Fibroblast of skin of right quadriceps (primary cell): ENCODE measurements at regions not wholly inside any gene's neighbourhood (a gene's known extent, or its start where the extent isn't known, plus 50 kb on each side); places are given as distances from the start of the nearest gene placed in this dataset.
A peak's percentile ranks its signal among the peaks of the same experiment; 100 is the strongest.

Experiments
- DNase-seq: peaks from one replicate; pipeline ENCODE4 v3.0.0-alpha.2; 2013

DNA sequence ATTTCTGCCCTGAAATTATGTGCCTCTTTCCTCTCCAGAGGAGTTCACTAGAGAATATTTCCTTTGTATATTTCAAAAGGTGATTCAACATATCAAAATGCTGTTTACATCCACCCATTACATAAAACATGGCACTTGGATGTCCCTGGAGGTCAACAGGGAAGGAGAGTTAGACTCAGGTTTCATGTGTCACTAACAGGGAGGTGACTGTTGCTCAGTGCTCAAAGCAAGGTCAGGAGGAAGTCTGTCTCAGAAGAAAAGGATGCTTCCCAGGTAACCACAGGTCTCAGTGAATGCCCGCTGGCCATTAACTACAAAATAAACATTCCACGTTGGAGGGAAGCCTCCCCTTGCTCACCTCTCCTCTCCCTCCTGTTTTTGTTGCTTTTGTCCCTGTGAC is 198.6 kb downstream of the AXIN2 start:
- DNase-seq: peak; percentile 13

DNA sequence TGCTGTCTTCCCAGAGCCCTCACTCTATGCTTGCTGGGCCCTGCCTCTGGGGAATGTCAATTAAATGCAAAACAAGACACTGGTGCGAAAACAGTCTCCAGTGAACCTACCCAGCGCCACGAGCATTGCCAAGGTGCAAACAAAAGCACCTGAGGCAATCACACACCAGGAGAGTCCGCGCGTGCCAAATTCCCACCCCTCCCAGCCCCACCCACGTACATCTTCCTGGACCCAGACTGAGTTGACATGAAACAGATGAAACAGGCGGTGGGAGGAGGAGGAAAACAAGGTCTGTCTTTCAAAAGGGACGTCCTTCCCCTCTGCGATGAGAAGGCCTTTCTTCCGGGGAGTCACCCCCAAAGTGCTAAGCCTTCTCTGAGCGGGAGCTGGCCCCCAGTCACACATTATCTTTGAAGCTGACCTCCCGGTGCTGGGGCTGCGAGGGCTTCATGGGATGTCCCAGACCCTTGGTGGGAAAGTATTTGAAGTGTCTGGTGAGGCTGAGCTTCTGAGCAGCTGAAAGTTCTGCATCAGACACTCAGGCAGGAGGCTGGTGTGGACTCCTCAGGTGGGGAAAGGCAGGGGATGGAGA is 200.4 kb downstream of the AXIN2 start:
- DNase-seq: no peak

DNA sequence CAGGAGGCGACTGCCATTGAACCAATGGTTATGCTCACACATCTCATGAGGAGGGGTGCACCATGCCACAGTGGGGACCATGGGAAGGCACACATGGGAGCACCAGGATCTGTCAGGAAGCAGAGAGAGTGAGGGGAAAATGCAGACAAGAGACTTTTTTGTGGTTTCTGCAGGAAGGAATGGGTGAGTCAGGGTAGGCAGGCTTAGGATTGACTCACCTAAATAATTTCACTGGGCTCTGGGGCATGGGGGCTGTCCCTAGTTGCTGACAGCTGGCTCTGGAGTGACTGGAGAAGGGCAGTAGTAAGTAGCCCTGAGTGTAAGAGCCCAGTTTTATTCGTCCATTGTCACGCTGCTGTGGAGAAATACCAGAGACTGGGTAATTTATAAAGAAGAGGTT is 202.4 kb downstream of the AXIN2 start:
- peak; percentile 87 for DNase-seq

DNA sequence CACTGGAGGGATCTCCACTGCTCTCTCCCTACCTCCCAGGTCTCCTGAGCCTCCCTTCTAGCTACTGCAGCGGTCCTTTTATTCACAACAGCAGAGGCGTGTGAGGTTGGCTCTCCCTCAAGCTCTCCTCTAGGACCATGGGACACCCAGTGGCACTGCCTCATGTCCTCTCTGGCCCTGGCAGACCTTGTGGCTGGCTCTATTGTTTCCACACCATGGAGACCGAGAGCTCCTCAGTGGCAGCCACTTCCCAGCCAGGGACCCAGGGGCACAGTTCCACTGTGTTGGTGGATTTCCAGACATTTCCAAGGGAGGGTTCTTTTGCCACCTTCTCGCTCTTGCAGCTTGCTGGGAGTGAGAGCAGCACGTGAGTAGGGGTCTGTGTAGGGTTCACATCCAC is 204.9 kb downstream of the AXIN2 start:
- no peak for DNase-seq

DNA sequence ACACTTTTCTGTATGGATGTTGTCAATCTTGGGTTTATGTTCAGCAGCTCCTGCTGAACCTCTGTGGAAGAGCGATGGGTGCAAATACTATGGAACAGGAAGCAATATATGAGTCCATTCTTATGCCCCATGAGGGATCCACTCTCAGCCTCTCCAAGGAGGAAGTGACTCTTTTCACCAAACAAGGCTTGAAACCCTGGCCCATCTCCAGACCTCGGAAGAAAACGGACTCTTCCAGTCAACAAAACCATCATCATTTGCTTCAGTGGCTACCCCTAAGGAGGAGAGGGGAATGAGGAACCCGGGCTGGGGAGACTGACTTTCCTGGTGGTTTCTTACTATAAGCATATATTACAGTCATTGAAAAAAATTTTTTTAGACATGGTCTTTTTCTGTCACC is 206.2 kb downstream of the AXIN2 start:
- DNase-seq: peak; percentile 16

DNA sequence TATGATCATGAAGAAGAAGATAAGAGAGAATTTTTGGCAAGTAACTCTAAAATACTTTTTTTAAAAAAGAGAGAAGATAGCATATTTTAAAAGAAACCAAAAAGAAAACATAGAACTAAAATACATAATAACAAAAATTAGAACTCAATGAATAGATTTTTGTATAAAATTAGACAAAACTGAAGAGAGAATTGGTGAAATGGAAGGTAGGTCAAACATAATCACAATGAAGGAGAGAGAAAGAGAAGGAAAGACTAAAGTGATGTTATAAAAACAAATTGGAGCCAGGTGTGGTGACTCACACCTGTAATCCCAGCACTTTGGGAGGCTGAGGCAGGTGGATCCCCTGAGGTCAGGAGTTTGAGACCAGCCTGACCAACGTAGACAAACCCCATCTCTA is 211.5 kb downstream of the AXIN2 start:
- DNase-seq: no peak

DNA sequence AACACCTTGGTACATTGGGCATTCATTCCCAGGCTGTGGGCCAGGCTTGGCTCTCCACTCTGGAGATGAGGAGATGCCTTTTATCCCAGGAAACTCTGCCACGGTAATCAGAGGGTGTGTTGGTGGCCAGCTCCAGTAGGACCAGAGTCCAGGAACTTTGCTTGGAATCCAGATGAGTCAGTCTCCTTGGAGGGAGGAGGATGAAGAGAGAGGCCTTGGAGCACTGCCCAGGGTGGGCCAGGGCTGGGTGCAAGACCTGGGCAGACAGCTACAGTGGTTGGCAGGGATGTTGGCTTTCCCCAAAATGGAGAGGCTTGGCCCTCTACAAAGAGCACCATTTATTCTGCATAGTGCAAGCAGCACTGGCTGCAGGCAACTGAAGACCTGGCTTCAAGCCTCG is 209.0 kb downstream of the RGS9 start:
- no peak for DNase-seq

DNA sequence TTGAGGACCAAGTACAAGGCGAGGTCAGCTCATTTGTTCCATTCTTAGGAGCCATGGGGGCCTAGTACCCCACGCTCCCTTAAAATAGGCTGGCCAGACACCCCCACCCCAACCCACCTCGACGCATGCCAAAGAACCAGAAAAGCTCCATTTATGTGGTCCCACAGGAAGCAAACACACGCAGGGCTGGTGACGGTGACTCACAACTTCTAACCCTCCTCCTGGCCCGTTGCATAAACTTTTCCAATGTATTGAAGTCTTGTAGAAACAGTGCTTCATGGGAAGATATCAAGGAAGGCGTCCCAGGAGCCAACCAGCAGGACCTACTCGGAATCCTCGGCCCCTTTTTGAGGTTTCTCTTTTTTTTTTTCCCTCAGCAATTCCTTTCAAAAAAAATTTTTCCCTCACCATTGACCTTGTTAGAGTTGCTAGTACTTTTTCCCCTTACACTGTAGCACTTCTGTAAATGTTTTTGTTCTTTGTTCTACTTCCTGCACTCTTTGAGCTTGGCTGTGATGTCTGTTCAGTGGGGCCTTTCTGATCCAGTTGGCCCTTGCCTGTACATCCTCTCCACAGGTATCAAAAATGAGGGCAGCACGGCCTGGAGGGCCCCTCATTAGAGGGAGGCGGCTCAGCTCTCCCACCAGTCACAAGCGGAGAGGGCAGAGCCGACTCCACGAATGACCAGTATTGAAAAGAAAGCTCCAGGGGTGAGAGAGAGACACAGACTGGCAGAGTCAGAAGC is 208.3 kb downstream of the RGS9 start:
- peak; percentile 20 for DNase-seq

DNA sequence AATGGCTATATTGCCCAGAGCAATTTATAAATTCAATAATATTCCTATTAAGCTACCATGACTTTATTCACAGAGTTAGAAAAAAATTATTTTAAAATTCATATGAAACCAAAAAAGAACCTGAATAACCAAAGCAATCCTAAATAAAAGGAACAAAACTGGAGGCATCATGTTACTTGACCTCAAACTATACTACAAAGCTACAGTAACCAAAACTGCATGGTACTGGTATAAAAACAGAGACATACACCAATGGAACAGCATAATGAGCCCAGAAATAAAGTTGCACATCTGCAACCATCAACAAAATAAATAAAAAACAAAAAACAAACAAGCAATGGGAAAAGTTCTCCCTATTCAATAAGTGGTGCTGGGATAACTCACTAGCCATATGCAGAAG is 203.2 kb downstream of the RGS9 start:
- no peak for DNase-seq

DNA sequence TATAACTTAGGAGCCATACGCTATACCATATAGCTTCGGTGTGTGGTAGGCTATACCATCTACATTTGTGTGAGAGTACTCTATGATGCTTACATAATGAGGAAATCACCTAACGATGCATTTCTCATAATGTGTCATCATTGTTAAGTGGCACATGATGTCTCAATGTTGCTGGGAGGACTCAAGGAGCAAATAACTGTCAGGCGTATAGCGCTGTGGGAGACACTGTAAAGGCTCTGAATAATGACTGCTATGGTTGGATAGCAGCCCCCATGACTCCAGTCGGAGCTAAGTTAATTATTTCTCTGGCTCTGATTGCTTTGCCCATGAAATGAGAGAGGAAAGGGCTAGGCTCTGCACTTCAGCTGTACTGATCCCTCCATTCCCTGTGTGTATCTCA is 197.2 kb downstream of the RGS9 start:
- DNase-seq: peak; percentile 13

DNA sequence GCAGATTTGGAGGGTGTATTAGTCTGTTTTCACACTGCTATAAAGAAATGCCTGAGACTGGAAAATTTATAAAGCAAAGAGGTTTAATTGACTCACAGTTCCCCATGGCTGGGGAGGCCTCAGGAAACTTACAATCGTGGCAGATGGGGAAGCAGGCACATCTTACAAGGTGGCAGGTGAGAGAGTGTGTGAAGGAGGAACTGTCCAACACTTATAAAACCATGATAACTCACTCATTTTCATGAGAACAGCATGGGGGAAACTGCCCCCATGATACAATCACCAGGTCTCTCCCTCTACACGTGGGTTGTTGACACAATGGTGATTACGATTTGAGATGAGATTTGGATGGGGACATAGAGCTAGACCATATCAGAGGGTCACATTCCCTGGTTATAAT is 195.6 kb downstream of the RGS9 start:
- DNase-seq: no peak

DNA sequence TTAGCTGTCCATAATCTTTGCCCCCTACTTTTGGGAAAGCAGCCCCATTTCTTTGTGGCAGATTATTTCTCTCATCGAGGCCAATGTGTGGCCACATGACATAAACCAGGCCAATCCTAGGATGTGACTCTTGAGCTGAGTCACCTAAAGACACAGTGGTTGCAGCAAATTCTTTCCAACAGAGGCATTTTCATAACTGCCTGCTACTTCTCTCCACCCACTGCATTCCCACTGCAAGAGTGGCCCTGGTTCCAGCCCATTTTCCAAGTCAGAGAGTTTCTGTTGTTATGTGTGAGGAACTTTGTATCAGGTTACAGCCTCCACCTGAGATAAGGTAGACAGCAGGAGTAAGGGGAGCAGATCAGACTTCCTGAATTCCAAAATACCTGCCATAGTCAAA is 195.2 kb downstream of the RGS9 start:
- DNase-seq: peak; percentile 54

DNA sequence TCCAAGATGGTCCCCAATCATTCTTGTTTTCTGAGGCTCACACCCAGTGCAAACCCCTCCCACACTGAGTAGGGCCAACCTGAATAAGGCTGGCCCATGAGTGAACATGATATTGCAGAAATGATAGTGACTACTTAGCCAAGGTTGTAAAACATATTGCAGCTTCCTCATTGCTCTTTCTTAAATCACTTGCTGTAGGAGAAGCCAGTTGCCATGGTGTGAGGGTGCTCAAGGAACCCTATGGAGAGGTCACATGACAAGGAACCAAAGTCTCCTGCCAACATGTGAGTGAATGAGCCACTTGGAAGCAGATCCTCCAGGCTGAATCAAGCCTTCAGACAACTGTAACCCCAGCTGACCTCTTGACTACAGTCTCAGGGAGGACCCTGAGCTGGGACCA is 191.4 kb downstream of the RGS9 start:
- no peak for DNase-seq

DNA sequence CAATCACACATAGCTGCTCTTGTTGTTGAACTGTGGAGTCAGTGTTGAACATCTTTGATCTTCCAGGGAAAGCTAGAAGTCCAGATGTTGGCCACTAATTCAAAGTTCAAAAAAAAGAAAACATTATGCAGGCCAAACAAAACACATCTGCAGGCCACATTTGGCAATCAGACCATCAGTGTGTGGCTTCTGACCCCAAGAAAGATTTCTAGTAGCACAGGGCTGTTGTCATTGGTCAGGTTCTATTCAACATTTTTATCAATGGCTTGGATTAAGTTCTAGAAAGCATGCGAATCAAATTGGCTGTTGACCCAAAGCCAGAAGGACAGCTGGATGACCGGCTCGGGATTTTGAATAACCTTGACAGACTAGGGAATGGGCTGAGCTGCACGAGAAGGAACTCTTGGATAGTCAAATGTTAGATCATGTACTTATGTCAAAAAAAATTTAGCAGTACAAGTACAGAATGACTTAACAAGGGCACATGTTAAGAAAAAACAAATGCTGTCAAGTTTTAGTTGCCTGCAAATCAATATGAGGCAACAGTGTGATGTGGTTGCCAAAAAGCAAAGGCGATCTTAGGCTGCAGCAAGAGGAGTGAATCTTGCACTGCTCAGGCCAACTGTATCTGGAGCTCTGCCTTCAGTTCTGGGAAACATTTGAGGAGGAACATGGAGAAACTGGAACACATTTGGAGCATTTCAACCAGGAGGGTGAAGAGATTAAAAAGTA is 187.6 kb downstream of the RGS9 start:
- DNase-seq: no peak

DNA sequence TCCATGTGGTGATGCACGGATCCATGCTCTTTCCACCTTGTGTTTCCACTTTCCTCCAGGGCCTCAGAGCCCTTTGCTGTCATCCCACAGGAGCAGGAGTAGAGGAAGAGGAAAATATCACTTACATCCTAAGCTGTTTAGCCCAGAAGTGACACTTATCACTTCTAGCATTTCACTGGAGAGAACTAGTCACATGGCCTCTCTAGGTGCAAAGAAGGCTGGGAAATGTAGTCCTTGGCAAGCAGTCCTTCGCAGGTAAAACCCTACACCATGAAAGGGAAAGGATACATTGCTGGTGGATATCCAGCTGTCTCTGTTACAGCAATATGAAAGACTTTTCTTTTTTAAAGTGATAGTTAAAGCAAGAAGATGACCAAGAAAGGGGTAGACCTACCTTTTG is 185.9 kb downstream of the RGS9 start:
- DNase-seq: no peak

DNA sequence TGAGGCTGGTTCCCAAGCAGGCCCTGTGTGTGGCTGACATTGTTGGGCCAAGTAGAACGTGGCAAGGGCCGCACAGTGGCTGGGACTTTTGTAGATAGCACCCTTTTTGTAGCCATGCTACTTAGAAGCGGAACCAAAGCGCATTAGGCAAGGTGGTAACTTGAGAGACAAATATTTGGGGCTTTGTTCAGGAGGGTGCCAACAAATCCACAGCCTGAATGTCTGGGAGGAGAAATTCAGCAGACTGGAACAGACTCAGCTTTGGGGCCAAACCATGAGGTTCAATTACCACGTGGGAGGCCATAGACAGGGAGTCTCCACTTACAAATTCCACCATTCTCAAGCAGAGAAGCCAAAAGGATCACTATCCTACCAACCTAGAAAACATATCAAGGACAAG is 183.7 kb downstream of the RGS9 start:
- DNase-seq: no peak

DNA sequence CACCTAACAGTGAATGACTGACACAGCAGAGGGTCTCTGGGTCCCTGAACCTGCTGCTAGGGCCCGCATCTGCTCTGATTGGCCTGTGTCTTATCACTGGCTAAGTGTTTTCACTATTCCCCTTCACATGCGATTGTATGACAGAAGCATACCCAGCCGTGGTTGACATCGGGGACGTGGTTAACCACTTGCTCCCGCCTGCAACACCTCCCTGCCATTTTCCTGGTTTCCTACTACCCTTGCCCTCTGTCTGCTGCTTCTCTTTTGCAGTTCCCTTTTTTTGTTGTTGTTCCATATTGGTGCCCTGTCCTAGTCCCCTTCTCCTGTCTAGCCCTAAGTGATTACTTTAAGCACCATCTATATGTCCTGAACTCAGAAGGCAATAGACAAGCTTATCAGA is 177.0 kb downstream of the RGS9 start:
- no peak for DNase-seq

DNA sequence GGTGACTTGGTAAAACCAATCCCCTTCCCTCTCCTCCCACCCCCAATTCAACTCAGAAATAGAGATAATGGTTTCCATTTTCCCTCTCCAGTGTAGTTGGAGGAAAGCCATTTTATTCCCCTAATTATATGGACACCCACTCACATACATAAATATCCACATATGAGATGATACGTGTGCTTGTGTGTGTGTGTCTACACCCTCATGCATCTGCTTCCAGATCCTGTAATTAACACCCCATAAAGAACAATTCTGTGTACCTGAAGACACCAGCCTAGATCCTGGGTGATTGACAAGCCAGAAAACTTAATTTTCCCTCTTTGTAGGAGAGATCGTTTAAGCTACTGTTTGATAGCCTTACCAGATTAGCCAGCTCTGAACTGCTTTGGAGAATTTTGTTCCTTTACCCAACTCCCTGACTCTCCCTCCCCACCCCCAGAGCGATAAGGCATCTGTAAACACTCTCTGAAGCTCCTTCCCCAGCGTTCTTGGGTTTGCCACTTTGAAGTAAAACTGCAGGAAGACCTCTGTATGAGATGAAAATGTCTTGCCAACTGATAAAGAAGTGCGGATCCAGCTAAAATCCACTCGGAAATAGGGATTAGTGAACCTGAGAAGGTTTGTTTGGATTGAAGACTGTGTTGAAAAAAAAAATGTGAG is 175.7 kb downstream of the RGS9 start:
- no peak for DNase-seq

DNA sequence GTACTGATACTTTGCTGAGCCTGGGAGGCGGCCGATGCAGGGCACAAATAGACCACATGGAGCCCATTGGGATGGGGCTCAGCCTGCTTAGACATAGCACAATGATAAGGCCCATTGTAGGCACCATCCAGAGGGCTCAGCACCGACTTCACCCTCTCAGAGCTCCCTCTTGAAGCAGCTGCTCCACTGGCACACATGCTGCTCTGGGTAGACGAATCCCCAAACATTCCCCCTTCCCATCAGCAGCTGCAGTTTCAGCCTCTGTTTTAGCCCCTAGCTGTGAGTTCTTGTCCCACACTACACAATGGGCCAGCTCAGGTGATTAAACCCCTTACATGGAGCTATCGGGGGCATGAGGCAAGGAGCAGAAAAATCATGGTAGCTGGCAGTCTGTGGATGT is 174.1 kb downstream of the RGS9 start:
- no peak for DNase-seq

DNA sequence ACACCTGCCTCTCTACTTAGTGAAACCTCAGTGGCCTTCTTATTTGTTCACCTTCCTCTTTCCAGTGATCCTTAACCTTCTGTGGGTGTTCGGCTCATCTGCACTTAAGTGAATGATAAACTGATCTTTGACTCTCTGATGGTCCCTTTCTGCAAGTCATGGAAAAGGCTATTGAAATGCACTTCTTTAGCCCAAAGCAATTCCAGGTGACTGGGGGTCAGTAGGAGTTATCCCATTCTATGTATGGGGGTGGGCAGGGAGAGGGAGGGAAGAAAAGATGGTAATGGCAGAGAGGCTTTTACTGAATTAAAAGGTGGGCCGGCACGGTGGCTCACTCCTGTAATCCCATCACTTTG is 170.8 kb downstream of the RGS9 start:
- no peak for DNase-seq

DNA sequence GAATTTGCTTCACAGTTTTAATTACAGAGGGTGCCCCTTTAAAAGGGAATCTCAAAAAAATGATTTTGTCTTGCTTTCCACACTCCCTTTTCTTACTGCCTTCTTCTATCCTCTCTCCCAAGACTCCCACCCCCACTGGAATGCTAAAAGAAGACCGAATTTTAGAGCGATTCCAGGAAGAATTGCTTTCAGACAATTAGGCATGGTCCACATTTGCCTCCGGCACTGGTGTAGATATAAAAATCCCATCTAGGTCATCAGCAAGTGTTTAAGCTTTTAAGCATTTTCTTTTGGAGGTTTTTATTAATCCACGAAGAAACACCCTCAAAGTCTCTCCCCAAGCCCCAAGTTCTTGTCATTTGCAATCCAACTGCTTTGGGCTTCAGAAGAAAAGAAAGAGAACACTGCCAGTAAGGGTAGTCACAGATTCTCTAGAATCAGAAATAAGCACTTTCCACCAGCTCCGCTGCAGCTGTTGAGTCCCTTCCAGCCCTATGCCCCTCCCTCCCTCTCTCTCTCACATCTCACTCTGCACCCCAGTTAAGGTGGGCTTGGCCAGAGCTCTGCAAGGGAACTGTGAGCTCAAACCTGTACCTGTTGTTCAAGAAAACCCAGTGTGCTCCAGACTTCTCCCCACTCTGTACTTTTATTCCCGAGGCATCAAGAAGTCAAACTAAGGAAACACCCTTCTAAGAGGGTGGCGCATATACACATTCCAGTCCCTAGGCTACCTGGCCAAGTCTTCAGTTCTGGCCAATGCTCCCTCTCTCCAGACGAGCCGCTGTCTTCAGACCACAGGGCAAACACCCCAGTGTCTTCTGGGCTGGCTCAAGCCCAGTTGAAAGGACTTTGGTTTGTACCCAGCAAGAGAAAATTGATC is 170.2 kb downstream of the RGS9 start:
- no peak for DNase-seq

DNA sequence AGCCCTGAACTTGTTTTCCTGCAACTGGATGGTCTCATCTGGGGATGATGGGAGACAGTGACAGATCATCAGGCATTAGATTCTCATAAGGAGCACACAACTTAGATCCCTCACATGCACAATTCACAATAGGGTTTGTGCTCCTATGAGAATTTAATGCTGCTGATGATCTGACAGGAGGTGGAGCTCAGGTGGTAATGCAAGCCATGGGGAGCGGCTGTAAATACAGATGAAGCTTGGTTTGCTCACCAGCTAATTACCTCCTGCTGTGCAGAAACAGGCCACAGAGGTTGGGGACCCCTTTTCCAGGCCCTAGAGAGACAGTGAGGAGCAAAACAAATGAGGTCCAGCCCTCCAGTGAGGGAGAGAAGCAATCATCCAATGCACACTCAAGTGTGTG is 168.6 kb downstream of the RGS9 start:
- no peak for DNase-seq

DNA sequence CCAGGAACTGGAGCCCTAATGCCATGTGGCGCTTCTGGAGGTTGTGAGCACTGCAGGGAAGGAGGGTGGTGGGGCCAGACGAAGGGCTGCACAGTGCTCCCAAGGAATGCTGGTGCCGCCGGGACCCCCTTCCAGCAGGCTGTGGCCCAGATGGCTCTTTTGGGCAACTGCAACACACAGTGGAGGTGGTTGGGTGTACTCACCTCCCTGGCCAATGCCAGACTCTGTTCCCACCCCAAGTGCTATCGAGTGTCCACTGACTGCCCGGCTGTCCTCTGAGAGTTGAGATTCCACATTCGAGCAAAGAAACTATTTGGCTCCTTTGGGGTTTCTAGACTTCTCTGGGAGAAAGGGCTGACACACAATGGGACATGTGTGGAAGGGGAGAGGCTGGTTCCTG is 167.9 kb downstream of the RGS9 start:
- no peak for DNase-seq
